GM12892 (cell line): ENCODE measurements at regions not wholly inside any gene's neighbourhood (a gene's known extent, or its start where the extent isn't known, plus 50 kb on each side); places are given as distances from the start of the nearest gene placed in this dataset.
"Not testable (repeated sequence)": the region's sequence is repeated elsewhere in the genome, so short reads cannot be mapped to it uniquely, and the experiment has no call there.

ENCODE experiments used
- POLR2A ChIP-seq: IDR thresholded peaks from 2 replicates; pipeline ENCODE4 v1.6.1; 2011; ENCODE audit warnings: low read depth, low read length, control low read depth
- POLR2AphosphoS5 ChIP-seq: IDR thresholded peaks from 2 replicates; pipeline ENCODE4 v1.6.1; 2011; ENCODE audit warnings: low read depth, low read length, control low read depth
- TAF1 ChIP-seq: IDR thresholded peaks from 2 replicates; pipeline ENCODE4 v1.6.1; 2011; ENCODE audit warnings: low read depth, mild to moderate bottlenecking, control low read depth, low read length, borderline replicate concordance

GRCh38 chr6:154938727-154939285 lies 56.3 kb upstream of the TIAM2 start:
- not testable (repeated sequence) for TF ChIP-seq TAF1, POLR2AphosphoS5, POLR2A
